ENCODE measurements at regions not wholly inside any gene's neighbourhood (a gene's known extent, or its start where the extent isn't known, plus 50 kb on each side); places are given as distances from the start of the nearest gene placed in this dataset.

DNA sequence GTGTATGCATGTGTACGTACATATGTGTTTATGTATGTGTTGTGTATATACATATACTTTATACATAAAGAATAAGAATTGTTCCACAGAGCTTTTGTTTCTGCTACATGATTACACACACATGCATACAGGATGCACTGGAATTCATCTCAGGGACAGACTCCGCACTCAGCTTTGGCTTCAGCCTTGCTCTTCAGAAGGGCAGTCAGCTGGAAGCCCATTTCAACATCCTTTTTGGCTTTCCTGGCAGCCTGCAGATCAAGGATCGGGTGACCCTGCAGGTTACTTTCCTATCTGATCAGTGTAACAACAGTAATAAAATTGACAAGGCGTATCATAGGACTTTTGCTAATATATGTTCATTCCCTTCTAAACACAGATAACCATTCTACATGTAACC lies 144.1 kb upstream of the COPS8 start:
- no peak for DNase-seq

- DNase-seq: no peak
Observed at GRCh38 chr2:236942554-236942953, 143.1 kb upstream of the COPS8 start.

GRCh38 chr2:236943068-236943467 lies 142.6 kb upstream of the COPS8 start:
- DNase-seq: no peak

DNA sequence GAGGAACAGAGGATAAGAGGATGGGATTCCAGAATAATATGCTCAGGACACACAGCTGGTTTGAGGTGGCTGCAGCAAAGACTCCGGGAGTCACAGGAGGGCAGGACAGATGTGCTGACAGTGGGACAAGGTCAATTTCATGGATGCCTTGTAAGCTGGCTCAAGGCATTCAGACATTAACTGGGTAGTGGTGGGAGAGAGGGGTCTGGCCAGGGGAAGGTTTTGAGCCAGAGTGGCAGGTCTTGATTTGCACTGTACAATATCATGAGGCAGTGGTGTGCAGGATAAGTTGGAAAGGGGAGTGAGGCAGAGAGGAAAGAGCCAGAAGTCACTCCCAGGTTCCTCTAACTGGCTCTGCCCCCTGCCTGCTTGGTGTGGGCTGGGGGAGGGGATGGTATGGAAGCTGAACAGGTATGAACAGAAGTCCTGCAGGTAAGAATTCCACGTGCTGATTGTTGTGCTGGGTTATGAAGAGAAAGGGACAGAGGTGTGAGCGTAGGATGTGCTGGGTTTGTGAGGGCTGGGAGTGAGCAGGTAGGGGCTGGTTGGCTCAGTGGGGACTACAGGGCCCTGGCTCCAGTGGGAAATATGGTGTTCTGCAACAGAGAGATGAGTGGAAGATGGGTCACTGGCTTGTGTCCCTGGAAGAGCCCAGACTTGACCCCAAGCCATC lies 141.7 kb upstream of the COPS8 start:
- no peak for DNase-seq

DNA sequence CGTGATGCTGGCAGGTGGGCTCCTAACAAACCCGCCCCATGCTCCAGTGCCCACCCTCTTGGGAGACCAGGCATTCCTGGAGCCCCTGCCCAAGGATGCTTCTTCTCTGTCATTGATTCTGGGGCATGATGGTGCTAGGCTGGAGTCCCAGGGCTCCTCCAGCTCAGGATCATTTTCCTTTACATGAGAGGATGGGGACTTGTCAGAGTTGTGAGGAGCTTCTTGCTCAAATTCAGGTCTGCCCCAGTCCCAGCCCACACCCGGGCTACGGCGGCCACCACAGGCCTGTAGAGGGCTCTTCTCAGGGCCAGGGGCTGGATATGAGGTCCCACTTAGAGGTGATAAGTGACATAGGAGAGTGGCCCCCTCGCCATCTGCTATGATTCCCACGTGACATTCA lies 141.1 kb upstream of the COPS8 start:
- DNase-seq: no peak

GRCh38 chr2:236945431-236946016 lies 140.2 kb upstream of the COPS8 start:
- DNase-seq: no peak

GRCh38 chr2:236946871-236947270 lies 138.8 kb upstream of the COPS8 start:
- DNase-seq: no peak

DNA sequence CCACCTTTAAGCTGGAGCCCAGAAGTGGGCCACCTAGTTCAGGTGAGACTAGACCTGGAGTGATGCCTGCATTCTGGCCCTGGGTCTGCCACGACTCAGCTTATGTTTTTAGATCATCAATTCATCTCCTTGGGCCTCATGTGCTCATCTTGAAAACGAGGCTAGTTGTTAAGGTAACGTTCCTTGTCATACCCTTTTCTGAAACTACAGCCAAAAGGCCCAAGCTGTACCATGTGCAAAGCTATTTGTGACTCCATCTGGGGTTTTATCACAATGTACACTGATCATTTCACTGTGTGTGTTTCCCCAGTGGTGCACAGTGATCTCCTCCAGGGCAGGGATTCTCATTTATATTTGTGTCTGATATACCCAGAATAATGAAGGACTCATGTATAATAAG lies 138.4 kb upstream of the COPS8 start:
- DNase-seq: no peak

- no peak for DNase-seq
Observed at GRCh38 chr2:236947896-236948295, 137.8 kb upstream of the COPS8 start.

- no peak for DNase-seq
Observed at GRCh38 chr2:236949089-236949905, 136.4 kb upstream of the COPS8 start.

- no peak for DNase-seq
Observed at GRCh38 chr2:236951830-236952475, 133.7 kb upstream of the COPS8 start.

GRCh38 chr2:236954641-236955040 lies 131.0 kb upstream of the COPS8 start:
- no peak for DNase-seq

DNA sequence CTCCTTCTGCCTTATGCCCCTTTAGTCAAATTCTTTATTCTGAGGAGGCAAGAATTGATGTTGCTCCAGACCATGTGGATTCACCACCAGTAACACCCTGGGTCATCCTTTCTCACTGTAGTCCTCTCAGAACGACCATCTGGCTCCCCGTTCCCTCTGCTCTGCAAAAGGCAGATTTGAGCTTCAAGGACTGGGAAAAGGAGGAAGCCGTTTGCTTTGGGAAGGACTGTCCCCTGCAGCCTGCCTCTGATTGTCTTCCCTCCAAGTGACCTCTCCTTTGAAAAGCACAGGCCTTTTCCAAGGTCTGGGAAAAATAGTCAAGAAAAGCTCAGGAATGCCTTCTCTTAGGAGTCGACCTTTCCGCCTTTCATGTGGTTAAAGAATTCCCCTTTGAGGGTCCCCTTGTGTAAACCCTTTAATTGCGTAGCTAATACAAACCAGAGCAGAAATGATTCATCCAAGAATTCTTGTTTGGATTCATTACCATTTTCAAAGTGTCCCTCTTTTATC lies 130.1 kb upstream of the COPS8 start:
- DNase-seq: no peak

- DNase-seq: no peak
Observed at GRCh38 chr2:236956031-236956618, 129.6 kb upstream of the COPS8 start.

- no peak for DNase-seq
Observed at GRCh38 chr2:236956641-236957040, 129.0 kb upstream of the COPS8 start.

- DNase-seq: no peak
Observed at GRCh38 chr2:236959036-236959435, 126.7 kb upstream of the COPS8 start.

DNA sequence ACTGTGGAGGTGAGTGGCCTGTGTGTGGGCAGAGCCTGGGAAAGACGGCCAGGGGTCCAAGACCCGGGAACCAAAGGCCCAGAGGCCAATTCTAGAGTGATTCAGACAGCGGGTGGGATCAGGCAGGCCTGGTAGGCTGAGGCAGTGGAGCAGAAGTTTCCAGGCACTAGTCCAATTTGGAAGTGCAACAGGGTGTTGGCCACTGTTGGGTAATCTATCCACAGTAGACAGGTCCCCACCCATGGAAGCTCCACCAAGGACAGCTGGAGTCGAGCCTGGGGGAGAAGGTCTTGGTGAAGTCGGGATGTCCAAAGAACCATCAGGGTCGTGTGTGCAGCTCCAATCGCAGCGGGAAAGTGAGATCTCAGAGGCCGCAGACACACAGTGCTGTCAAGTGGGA lies 125.8 kb upstream of the COPS8 start:
- no peak for DNase-seq

DNA sequence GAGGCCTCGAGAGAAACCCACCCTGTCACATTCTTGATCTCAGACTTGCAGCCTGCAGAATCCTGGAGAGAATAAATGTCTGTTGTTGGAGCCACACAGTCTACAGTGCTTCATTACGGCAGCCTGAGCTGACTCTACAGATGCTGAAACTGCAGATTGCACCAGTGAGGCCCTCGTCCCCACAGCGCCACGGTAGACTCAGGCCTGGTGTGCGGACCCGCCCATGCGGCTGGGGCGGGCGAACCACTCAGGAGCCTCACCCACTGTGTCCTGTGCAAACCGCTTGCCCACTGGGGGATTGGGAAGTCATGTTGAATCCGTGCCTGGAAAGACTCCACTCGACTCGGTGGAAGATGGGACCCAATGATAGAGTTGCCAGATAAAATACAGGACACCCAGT lies 125.2 kb upstream of the COPS8 start:
- DNase-seq: no peak

- no peak for DNase-seq
Observed at GRCh38 chr2:236962816-236963215, 122.9 kb upstream of the COPS8 start.

GRCh38 chr2:236963631-236964182 lies 122.0 kb upstream of the COPS8 start:
- DNase-seq: no peak

DNA sequence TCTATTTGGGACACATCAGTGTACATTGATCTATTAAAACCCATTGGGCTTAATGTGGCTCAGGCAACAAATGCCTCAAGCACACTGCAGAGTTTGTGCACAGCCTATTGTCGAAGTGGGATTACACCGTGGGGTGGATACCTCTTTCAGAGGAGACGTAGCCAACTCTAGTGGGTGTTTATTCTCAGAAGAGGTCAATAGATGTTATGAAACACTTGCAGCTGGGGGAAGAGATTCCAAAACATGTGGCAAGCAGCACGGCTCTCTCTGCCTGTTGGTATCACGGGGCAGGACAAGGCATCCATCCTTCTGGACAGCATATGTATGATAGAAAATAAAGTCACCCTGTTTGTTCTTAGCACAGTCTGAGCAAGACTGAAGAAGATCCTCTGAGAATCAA lies 121.4 kb upstream of the COPS8 start:
- no peak for DNase-seq

DNA sequence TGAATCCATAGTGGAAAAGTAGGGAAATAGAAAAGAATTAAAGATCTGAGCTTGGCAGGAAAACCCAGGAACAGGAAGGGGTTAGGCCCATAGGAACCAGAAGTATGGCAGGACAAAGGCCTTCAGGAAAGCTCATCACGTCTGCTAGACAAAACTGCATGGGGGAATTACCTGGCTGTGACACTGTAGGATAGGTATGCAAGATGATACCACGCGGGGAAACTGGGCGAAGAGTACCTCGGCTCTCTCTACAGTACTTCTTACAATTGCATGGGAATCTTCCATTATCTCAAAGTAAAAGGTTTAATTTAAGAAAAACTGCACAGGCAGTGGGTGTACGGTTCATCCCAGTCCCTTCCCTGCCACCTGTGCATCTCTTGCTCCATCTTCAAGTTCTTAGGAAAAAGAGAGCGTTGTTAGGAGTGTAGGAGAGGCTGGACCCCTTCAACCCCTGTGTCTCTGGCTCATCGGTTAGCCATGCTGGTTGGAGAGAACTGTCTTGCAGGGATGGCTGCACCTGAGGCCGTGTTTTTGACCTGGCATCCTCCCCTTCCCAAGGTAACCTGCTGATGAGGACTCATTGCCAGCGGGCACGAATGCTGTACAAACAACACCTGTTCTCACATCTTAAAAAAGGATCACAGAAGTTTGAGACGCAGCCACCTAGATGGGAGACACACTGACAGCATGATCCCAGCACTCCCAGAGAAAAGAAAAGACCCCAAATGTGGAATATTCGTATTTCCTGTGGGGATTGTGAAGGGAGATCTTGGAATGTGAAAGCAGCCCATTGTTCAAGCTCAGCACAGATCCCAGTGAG lies 120.5 kb upstream of the COPS8 start:
- DNase-seq: no peak
